ENCODE measurements at regions not wholly inside any gene's neighbourhood (a gene's known extent, or its start where the extent isn't known, plus 50 kb on each side); places are given as distances from the start of the nearest gene placed in this dataset.

DNA sequence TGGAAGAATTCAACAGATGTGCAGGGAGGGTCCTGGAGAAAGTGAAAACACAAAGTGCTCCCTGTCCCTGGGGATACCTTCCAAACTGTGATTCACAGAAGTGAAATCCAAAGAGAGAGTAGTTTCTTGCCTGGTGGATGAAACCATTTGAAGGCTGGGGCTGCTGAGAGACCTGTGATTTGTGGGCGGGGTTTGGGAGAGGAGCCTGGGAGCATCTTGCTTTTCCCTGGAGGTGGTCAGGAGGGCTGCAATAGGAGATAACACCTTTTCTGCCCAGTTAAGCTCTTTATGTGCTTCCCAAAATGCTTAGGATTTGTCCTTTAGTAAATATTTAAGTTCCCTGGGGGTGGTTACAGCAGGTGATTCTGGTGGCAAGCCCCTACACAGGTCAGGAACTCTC, 105.3 kb upstream of the TPK1 start:
- Histone ChIP-seq H3K79me1 (ENCODE audit: low read depth, low read length) (no peaks in the 10 kb centered on the region), H3K56ac (replicated peaks; ENCODE audit: insufficient read length, low read depth, low read length) (no peak overlapping the region), H2AFZ (ENCODE audit: low read length) (peak overlapping the region; percentile 63), H3K4me3 (ENCODE audit: extremely low read depth in 1 of 4, insufficient read depth in 2 of 4, low read depth in 3 of 4, low read length in 4 of 4) (no peak overlapping the region), H4K5ac (ENCODE audit: insufficient read length, low read depth, low read length) (no peak overlapping the region), H4K20me1 (replicated peaks in 1 of 2; ENCODE audit: control insufficient read depth in 1 of 2, insufficient read depth in 2 of 2, low read length in 2 of 2) (no peaks in the 10 kb centered on the region), H2BK20ac (ENCODE audit: low read length) (no peak overlapping the region), H3K9me3 (ENCODE audit: insufficient read depth in 2 of 2, low read depth in 1 of 2, low read length in 1 of 2) (no peaks in the 10 kb centered on the region), H2BK15ac (ENCODE audit: low read length) (no peak overlapping the region), H2BK12ac (ENCODE audit: low read depth, low read length) (no peak overlapping the region), H3K4me2 (ENCODE audit: insufficient read depth in 1 of 2, low read depth in 2 of 2, low read length in 2 of 2) (no peak overlapping the region), H2AK5ac (ENCODE audit: low read depth, low read length) (no peak overlapping the region), H3K23me2 (ENCODE audit: low read depth, low read length) (no peaks in the 10 kb centered on the region; the same call in 1 of the 2 replicates), H3K27ac (ENCODE audit: low read depth, low read length) (no peak overlapping the region), H3K9ac (replicated peaks in 1 of 4; ENCODE audit: extremely low read depth in 1 of 4, low read depth in 3 of 4, low read length in 3 of 4) (no peak overlapping the region), H4K91ac (replicated peaks; ENCODE audit: insufficient read length, low read length) (no peak overlapping the region), H3K23ac (ENCODE audit: insufficient read length) (no peak overlapping the region), H2BK5ac (ENCODE audit: low read depth, low read length) (no peak overlapping the region), H4K8ac (ENCODE audit: extremely low read depth, insufficient read depth, low read length) (no peak overlapping the region), H3K14ac (ENCODE audit: insufficient read length) (no peak overlapping the region), H3K18ac (ENCODE audit: extremely low read depth, low read length) (no peak overlapping the region), H3K27me3 (replicated peaks in 1 of 4; ENCODE audit: control insufficient read depth in 3 of 4, extremely low read depth in 1 of 4, insufficient read depth in 3 of 4, low read length in 3 of 4) (no peaks in the 10 kb centered on the region), H2BK120ac (replicated peaks; ENCODE audit: low read depth, low read length) (no peak overlapping the region), H3K79me2 (ENCODE audit: control insufficient read depth in 1 of 2, insufficient read depth in 2 of 2, low read length in 2 of 2) (no peaks in the 10 kb centered on the region), H3K4me1 (replicated peaks in 1 of 4; ENCODE audit: control insufficient read depth in 3 of 4, insufficient read depth in 4 of 4, low read length in 3 of 4) (no peaks in the 10 kb centered on the region), H3K4ac (replicated peaks; ENCODE audit: insufficient read length, low read depth, low read length) (no peak overlapping the region), H3K36me3 (ENCODE audit: control insufficient read depth in 2 of 4, insufficient read depth in 4 of 4, low read length in 3 of 4) (no peaks in the 10 kb centered on the region)
- CTCF ChIA-PET (ENCODE audit: partially characterized antibody): interaction anchor here (0.6 to 1.1 kb wide), 2 partner anchors 12 to 428 kb away, joined by 3 to 5 read pairs; no protein-coding TSS in a partner anchor
- FAIRE-seq (peak; percentile 7), DNase-seq (ENCODE audit: low read depth in 1 of 2, low spot score in 2 of 2) (peak in 1 of 2 experiments; percentile 50)
- TF ChIP-seq RAD21 (IDR thresholded peaks at IDR 0.05 in 1 of 2, conservative IDR thresholded peaks at IDR 0.05 in 1 of 2; ENCODE audit: low read depth in 2 of 2, low read length in 2 of 2): peak in 1 of 2 experiments; percentile 5; a peak in 1 of 4 replicates
- no peak for TF ChIP-seq TBP (IDR thresholded peaks at IDR 0.05; ENCODE audit: low read depth, low read length)
- 53% methylated on average over 1 of the region's 1 CpG; no CpG with 5 or more reads in 1 of the 2 experiments for WGBS, 2 experiments (ENCODE audit: extremely low coverage in 1 of 2, insufficient coverage in 1 of 2, insufficient read length in 1 of 2, insufficient replicate concordance in 2 of 2, low coverage in 1 of 2, low lambda C conversion rate in 2 of 2, missing lambda C conversion rate in 1 of 2)
- POLR2A ChIA-PET (ENCODE audit: partially characterized antibody): no interaction called here
